Caco-2 (cell line): ENCODE measurements at regions not wholly inside any gene's neighbourhood (a gene's known extent, or its start where the extent isn't known, plus 50 kb on each side); places are given as distances from the start of the nearest gene placed in this dataset.
A peak's percentile ranks its signal among the peaks of the same experiment; 100 is the strongest.

Experiments used
- BruUV-seq: library from RNA; stranded (reverse); fragments of 400-500 nt; replicated peaks from 2 replicates; lab custom pipeline; 2021; lab: Mats Ljungman, UMichigan
- CTCF ChIA-PET: fragments of 300-600 bp; sonication (Branson Sonifier 250); formaldehyde crosslinking; loops from one replicate; lab custom pipeline; 2022; ENCODE audit warnings: antibody characterized with exemption; lab: Charles Lee
- POLR2A ChIA-PET: fragments of 300-600 bp; sonication (Branson Sonifier 250); formaldehyde crosslinking; loops from one replicate; lab custom pipeline; 2022; ENCODE audit warnings: antibody characterized with exemption; lab: Charles Lee
- DNase-seq, 2 experiments: peaks; one replicate each; pipeline versions ENCODE4 v3.0.0 to v3.0.0-alpha.2; 2020 to 2022
- H3K27me3 ChIP-seq: replicated peaks from 2 replicates; pipeline ENCODE4 v1.6.0; 2011; ENCODE audit warnings: low read length; ENCODE audit not compliant: control insufficient read depth, insufficient read depth
- H3K36me3 ChIP-seq: 2 replicates; pipeline ENCODE4 v1.5.1; 2011; ENCODE audit warnings: low read length; ENCODE audit not compliant: control insufficient read depth, insufficient read depth
- H3K4me1 ChIP-seq: fragments of 250-450 bp; sonication (Bioruptor Pico); 2 replicates; pipeline ENCODE4 v1.5.1; 2020; ENCODE audit warnings: mild to moderate bottlenecking
- H3K4me3 ChIP-seq: 2 replicates; pipeline ENCODE4 v1.5.1; 2011; ENCODE audit warnings: low read depth, mild to moderate bottlenecking, control low read depth, low read length
- H3K9me3 ChIP-seq: fragments of 250-450 bp; sonication (Bioruptor Pico); 2 replicates; pipeline ENCODE4 v1.5.1; 2020; ENCODE audit warnings: mild to moderate bottlenecking, moderate library complexity
- H3K27ac Mint-ChIP-seq: one replicate; pipeline ENCODE4 v1.8.0; 2022; ENCODE audit warnings: mixed read lengths; ENCODE audit not compliant: unreplicated experiment
- H3K27me3 Mint-ChIP-seq: one replicate; pipeline ENCODE4 v1.8.0; 2022; ENCODE audit warnings: mixed read lengths; ENCODE audit not compliant: insufficient read depth, unreplicated experiment
- H3K36me3 Mint-ChIP-seq: one replicate; pipeline ENCODE4 v1.8.0; 2022; ENCODE audit warnings: mild to moderate bottlenecking, mixed read lengths; ENCODE audit not compliant: insufficient read depth, unreplicated experiment
- H3K4me1 Mint-ChIP-seq: one replicate; pipeline ENCODE4 v1.8.0; 2022; ENCODE audit warnings: low read depth, mixed read lengths; ENCODE audit not compliant: unreplicated experiment
- H3K4me3 Mint-ChIP-seq: one replicate; pipeline ENCODE4 v1.8.0; 2022; ENCODE audit warnings: mild to moderate bottlenecking, moderate library complexity, mixed read lengths; ENCODE audit not compliant: unreplicated experiment
- H3K9me3 Mint-ChIP-seq: one replicate; pipeline ENCODE4 v1.8.0; 2022; ENCODE audit warnings: mixed read lengths; ENCODE audit not compliant: unreplicated experiment
- CTCF ChIP-seq, 2 experiments: fragments of 200-600 bp in 1 of 2; IDR thresholded peaks; 1 replicate in 1 of 2; 2 replicates in 1 of 2; pipeline versions ENCODE4 v1.5.1 to v1.8.0; 2011 to 2022; ENCODE audit warnings: antibody characterized with exemption in 1 of 2, control low read depth in 1 of 2, inconsistent platforms in 1 of 2, low read depth in 1 of 2, low read length in 1 of 2, mild to moderate bottlenecking in 1 of 2, moderate library complexity in 1 of 2; ENCODE audit not compliant: insufficient read depth in 1 of 2, severe bottlenecking in 1 of 2, unreplicated experiment in 1 of 2
- intact Hi-C: fragments of 100-400 bp; cut with micrococcal nuclease; formaldehyde crosslinking; loops from one replicate; pipeline ENCODE4 v1.10.0; 2022; ENCODE audit not compliant: unreplicated experiment

- CTCF ChIA-PET, result no interaction called here
- H3K27me3 Mint-ChIP-seq, result no peaks in the 10 kb centered on the region
- POLR2A ChIA-PET, result no interaction called here
- peak; percentile 14 to 54 for DNase-seq
- no peaks in the 10 kb centered on the region for H3K9me3 ChIP-seq
- TF ChIP-seq CTCF (IDR thresholded peaks at IDR 0.05; ENCODE audit: insufficient read depth in 1 of 2, low read depth in 1 of 2, low read length in 1 of 2, severe bottlenecking in 1 of 2, unreplicated experiment in 1 of 2), result no peak
- peak overlapping the region; percentile 51 for H3K27ac Mint-ChIP-seq
- H3K4me3 Mint-ChIP-seq, result peak overlapping the region; percentile 66
- intact Hi-C loops, result loop anchor here (10.0 kb wide), 1 partner anchor 85 kb away; no protein-coding TSS in a partner anchor
- no TSS peak for BruUV-seq
- H3K4me3 ChIP-seq, result no peak overlapping the region
- no peaks in the 10 kb centered on the region for H3K36me3 Mint-ChIP-seq
- H3K36me3 ChIP-seq, result no peaks in the 10 kb centered on the region
- H3K4me1 Mint-ChIP-seq, result peaks cover 19% of the 10 kb centered on the region
- no peaks in the 10 kb centered on the region for H3K27me3 ChIP-seq
- H3K4me1 ChIP-seq, result peaks cover 19% of the 10 kb centered on the region; the same call in 1 of the 2 replicates
- H3K9me3 Mint-ChIP-seq, result no peaks in the 10 kb centered on the region
These were observed 107.0 kb upstream of the PTPRM start for GRCh38 chr18:7459851-7460770.

GRCh38 chr18:7464245-7464966 lies 102.7 kb upstream of the PTPRM start:
- peaks cover 13% of the 10 kb centered on the region for H3K4me1 Mint-ChIP-seq
- Histone ChIP-seq H3K27me3 (no peaks in the 10 kb centered on the region), H3K4me1 (peaks cover 8% of the 10 kb centered on the region; the same call in 1 of the 2 replicates), H3K4me3 (no peak overlapping the region), H3K9me3 (no peaks in the 10 kb centered on the region), H3K36me3 (no peaks in the 10 kb centered on the region)
- ChIA-PET CTCF (no interaction called here), POLR2A (no interaction called here)
- no peak for DNase-seq
- TF ChIP-seq CTCF (IDR thresholded peaks at IDR 0.05; ENCODE audit: insufficient read depth in 1 of 2, low read depth in 1 of 2, low read length in 1 of 2, severe bottlenecking in 1 of 2, unreplicated experiment in 1 of 2), result no peak
- no peak overlapping the region for H3K27ac Mint-ChIP-seq
- H3K27me3 Mint-ChIP-seq, result no peaks in the 10 kb centered on the region
- intact Hi-C loops, result loop anchor here (10.0 kb wide), 1 partner anchor 80 kb away; no protein-coding TSS in a partner anchor
- BruUV-seq, result no TSS peak
- H3K4me3 Mint-ChIP-seq, result no peak overlapping the region
- H3K36me3 Mint-ChIP-seq, result no peaks in the 10 kb centered on the region
- no peaks in the 10 kb centered on the region for H3K9me3 Mint-ChIP-seq

GRCh38 chr18:7466190-7466589 lies 100.9 kb upstream of the PTPRM start:
- Mint-ChIP-seq H3K27me3 (peaks cover 3% of the 10 kb centered on the region), H3K4me1 (no peaks in the 10 kb centered on the region), H3K4me3 (no peak overlapping the region), H3K36me3 (no peaks in the 10 kb centered on the region), H3K9me3 (no peaks in the 10 kb centered on the region), H3K27ac (no peak overlapping the region)
- ChIA-PET POLR2A (no interaction called here), CTCF (no interaction called here)
- BruUV-seq, result no TSS peak
- intact Hi-C loops, result loop anchor here (10.0 kb wide), 1 partner anchor 79 kb away; no protein-coding TSS in a partner anchor
- Histone ChIP-seq H3K9me3 (no peaks in the 10 kb centered on the region), H3K36me3 (no peaks in the 10 kb centered on the region), H3K4me3 (no peak overlapping the region), H3K4me1 (no peaks in the 10 kb centered on the region), H3K27me3 (no peaks in the 10 kb centered on the region)
- no peak for TF ChIP-seq CTCF (IDR thresholded peaks at IDR 0.05; ENCODE audit: insufficient read depth in 1 of 2, low read depth in 1 of 2, low read length in 1 of 2, severe bottlenecking in 1 of 2, unreplicated experiment in 1 of 2)
- DNase-seq, result no peak
